AG04449 (cell line): ENCODE measurements at regions not wholly inside any gene's neighbourhood (a gene's known extent, or its start where the extent isn't known, plus 50 kb on each side); places are given as distances from the start of the nearest gene placed in this dataset.

Experiments
- CTCF ChIA-PET: fragments of 350-600 bp; formaldehyde crosslinking; extraction: SDS; loops from one replicate; lab custom pipeline; 2021; ENCODE audit warnings: antibody characterized with exemption; lab: Yijun Ruan, JAX
- POLR2A ChIA-PET: fragments of 400-600, 350-600 bp; formaldehyde crosslinking; extraction: SDS; loops from one replicate; lab custom pipeline; 2020; ENCODE audit warnings: antibody characterized with exemption, inconsistent platforms; lab: Yijun Ruan, JAX
- DNase-seq: peaks from one replicate; pipeline ENCODE4 v3.0.0-alpha.2; 2010; ENCODE audit warnings: low read depth, low spot score
- H3K4me3 ChIP-seq: 2 replicates; pipeline ENCODE4 v1.5.1; 2011; ENCODE audit warnings: low read depth, mild to moderate bottlenecking, control low read depth, low read length
- CTCF ChIP-seq: IDR thresholded peaks from one replicate; pipeline ENCODE4 v1.5.1; 2011; ENCODE audit warnings: mild to moderate bottlenecking, moderate library complexity, low read length, control low read depth, inconsistent platforms; ENCODE audit not compliant: insufficient read depth; ENCODE audit errors: missing control alignments

- POLR2A ChIA-PET, result no interaction called here
- CTCF ChIA-PET, result no interaction called here
- DNase-seq, result no peak
- TF ChIP-seq CTCF, result no peak
- no peak overlapping the region for H3K4me3 ChIP-seq
Measured at GRCh38 chr6:8947900-8948299, 512.6 kb upstream of the SLC35B3 start.

GRCh38 chr6:8944548-8944947 is 509.2 kb upstream of the SLC35B3 start:
- no peak for DNase-seq
- no peak overlapping the region for H3K4me3 ChIP-seq
- TF ChIP-seq CTCF, result no peak
- CTCF ChIA-PET, result no interaction called here
- POLR2A ChIA-PET, result no interaction called here

- DNase-seq, result no peak
- no peak overlapping the region for H3K4me3 ChIP-seq
- POLR2A ChIA-PET, result no interaction called here
- TF ChIP-seq CTCF, result no peak
- CTCF ChIA-PET, result no interaction called here
Measured at GRCh38 chr6:8943073-8943472, 507.7 kb upstream of the SLC35B3 start.

GRCh38 chr6:8941577-8941976 is 506.2 kb upstream of the SLC35B3 start:
- ChIA-PET CTCF (no interaction called here), POLR2A (no interaction called here)
- TF ChIP-seq CTCF, result no peak
- no peak for DNase-seq
- H3K4me3 ChIP-seq, result no peak overlapping the region

GRCh38 chr6:8940356-8940755 is 505.0 kb upstream of the SLC35B3 start:
- ChIA-PET POLR2A (no interaction called here), CTCF (no interaction called here)
- DNase-seq, result no peak
- no peak overlapping the region for H3K4me3 ChIP-seq
- TF ChIP-seq CTCF, result no peak

- CTCF ChIA-PET, result no interaction called here
- H3K4me3 ChIP-seq, result no peak overlapping the region
- POLR2A ChIA-PET, result no interaction called here
- no peak for DNase-seq
- TF ChIP-seq CTCF, result no peak
Measured at GRCh38 chr6:8939615-8940014, 504.3 kb upstream of the SLC35B3 start.
